Suprapubic skin (tissue), 4 donors: ENCODE measurements at regions not wholly inside any gene's neighbourhood (a gene's known extent, or its start where the extent isn't known, plus 50 kb on each side); places are given as distances from the start of the nearest gene placed in this dataset.

ENCODE experiments used
- DNase-seq, 2 donors: peaks; one replicate each; pipeline ENCODE4 v3.0.0-alpha.2; 2019; ENCODE audit warnings: low spot score in 2 of 2
- H3K27ac ChIP-seq: fragments of 200-600 bp; sonication (generic); one replicate; pipeline ENCODE4 v1.5.1; 2019
- H3K27me3 ChIP-seq: fragments of 200-600 bp; sonication (generic); one replicate; pipeline ENCODE4 v1.5.1; 2019
- H3K36me3 ChIP-seq: fragments of 200-600 bp; sonication (generic); one replicate; pipeline ENCODE4 v1.5.1; 2019
- H3K4me1 ChIP-seq: fragments of 200-600 bp; sonication (generic); one replicate; pipeline ENCODE4 v1.5.1; 2019
- H3K4me3 ChIP-seq: fragments of 200-600 bp; sonication (generic); one replicate; pipeline ENCODE4 v1.5.1; 2019; ENCODE audit warnings: mild to moderate bottlenecking
- H3K9me3 ChIP-seq: fragments of 200-600 bp; sonication (generic); one replicate; pipeline ENCODE4 v1.5.1; 2019
- EP300 ChIP-seq: sonication (generic); formaldehyde crosslinking; IDR thresholded peaks from one replicate; pipeline ENCODE4 v1.6.1; 2017; ENCODE audit warnings: antibody characterized with exemption
- POLR2A ChIP-seq, 2 donors: fragments of 450-650 bp; IDR thresholded peaks; one replicate each; pipeline ENCODE4 v1.6.1; 2017; ENCODE audit warnings: antibody characterized with exemption in 2 of 2, mild to moderate bottlenecking in 2 of 2, moderate library complexity in 2 of 2
- POLR2AphosphoS5 ChIP-seq, 3 donors: sonication (generic); formaldehyde crosslinking; IDR thresholded peaks; one replicate each; pipeline ENCODE4 v1.6.1; 2017; ENCODE audit warnings: antibody characterized with exemption in 3 of 3
- WGBS: methylation state at CpG from one replicate; pipeline ENCODE4 v1.1.5; 2018; 5-methylcytosine and 5-hydroxymethylcytosine counted together
- TF ChIP-seq, protein P1 (sequence below), 2 donors: fragments of 200-600 bp in 1 of 2; fragments of 450-650 bp in 1 of 2; sonication (generic) in 1 of 2; IDR thresholded peaks; one replicate each; pipeline ENCODE4 v1.5.1; 2016 to 2019; ENCODE audit warnings: antibody characterized with exemption in 2 of 2, mild to moderate bottlenecking in 1 of 2, moderate library complexity in 1 of 2

DNA sequence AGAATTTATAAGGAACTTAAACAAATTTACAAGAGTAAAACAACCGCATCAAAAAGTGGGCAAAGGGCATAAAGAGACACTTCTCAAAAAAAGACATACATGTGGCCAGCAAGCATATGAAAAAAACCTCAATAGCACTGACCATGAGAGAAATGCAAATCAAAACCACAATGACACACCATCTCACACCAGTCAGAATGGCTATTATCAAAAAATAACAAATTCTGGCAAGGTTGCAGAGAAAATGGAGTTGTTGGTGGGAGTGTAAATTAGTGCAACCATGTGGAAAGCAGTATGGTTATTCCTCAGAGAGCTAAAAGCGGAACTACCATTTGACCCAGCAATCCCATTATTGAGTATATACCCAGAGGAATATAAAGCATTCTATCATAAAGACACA lies 866.8 kb upstream of the TENM4 start:
- DNase-seq: no peak
- H3K27me3 ChIP-seq: no peaks in the 10 kb centered on the region
- WGBS: 98% methylated on average over 2 of the region's 2 CpGs

GRCh38 chr11:80297858-80298632 lies 857.2 kb upstream of the TENM4 start:
- DNase-seq: no peak
- H3K27me3 ChIP-seq: no peaks in the 10 kb centered on the region
- no peak overlapping the region for H3K4me3 ChIP-seq
- WGBS: 65% methylated on average over 5 of the region's 5 CpGs
- no peaks in the 10 kb centered on the region for H3K36me3 ChIP-seq
- TF ChIP-seq POLR2A (IDR thresholded peaks at IDR 0.05) (no peak), EP300 (no peak), POLR2AphosphoS5 (IDR thresholded peaks at IDR 0.05) (no peak)
- TF ChIP-seq, protein P1, sequence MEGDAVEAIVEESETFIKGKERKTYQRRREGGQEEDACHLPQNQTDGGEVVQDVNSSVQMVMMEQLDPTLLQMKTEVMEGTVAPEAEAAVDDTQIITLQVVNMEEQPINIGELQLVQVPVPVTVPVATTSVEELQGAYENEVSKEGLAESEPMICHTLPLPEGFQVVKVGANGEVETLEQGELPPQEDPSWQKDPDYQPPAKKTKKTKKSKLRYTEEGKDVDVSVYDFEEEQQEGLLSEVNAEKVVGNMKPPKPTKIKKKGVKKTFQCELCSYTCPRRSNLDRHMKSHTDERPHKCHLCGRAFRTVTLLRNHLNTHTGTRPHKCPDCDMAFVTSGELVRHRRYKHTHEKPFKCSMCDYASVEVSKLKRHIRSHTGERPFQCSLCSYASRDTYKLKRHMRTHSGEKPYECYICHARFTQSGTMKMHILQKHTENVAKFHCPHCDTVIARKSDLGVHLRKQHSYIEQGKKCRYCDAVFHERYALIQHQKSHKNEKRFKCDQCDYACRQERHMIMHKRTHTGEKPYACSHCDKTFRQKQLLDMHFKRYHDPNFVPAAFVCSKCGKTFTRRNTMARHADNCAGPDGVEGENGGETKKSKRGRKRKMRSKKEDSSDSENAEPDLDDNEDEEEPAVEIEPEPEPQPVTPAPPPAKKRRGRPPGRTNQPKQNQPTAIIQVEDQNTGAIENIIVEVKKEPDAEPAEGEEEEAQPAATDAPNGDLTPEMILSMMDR (IDR thresholded peaks at IDR 0.05): no peak
- no peaks in the 10 kb centered on the region for H3K4me1 ChIP-seq
- no peak overlapping the region for H3K27ac ChIP-seq
- H3K9me3 ChIP-seq: no peaks in the 10 kb centered on the region

More for the DNA sequence above, 866.8 kb upstream of the TENM4 start:
- no peaks in the 10 kb centered on the region for H3K4me1 ChIP-seq
- TF ChIP-seq EP300 (no peak), POLR2A (IDR thresholded peaks at IDR 0.05) (no peak), POLR2AphosphoS5 (IDR thresholded peaks at IDR 0.05) (no peak)
- TF ChIP-seq, protein P1 (IDR thresholded peaks at IDR 0.05): no peak
- no peak overlapping the region for H3K4me3 ChIP-seq
- H3K9me3 ChIP-seq: no peaks in the 10 kb centered on the region
- no peaks in the 10 kb centered on the region for H3K36me3 ChIP-seq
- H3K27ac ChIP-seq: no peak overlapping the region

DNA sequence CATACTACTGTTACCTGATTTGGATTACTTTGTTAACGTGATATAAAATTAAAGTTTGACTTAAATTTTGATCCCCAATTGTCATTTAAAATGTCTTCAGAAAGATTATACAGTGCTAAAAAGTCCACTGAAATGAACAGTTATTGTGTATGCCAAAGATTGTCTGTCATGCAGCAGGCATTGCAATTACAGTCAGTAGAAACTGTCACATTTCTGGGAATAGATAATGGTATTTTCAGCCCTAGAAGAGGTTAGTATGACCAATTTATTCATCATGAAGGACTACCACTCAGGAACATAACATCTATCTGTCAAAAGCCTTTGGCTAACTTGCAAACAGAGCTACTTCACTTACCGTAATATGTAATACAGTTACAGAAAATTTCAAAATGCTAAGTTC lies 852.5 kb upstream of the TENM4 start:
- DNase-seq: no peak
- no peaks in the 10 kb centered on the region for H3K36me3 ChIP-seq
- no peaks in the 10 kb centered on the region for H3K9me3 ChIP-seq
- no peak overlapping the region for H3K4me3 ChIP-seq
- TF ChIP-seq, protein P1 (IDR thresholded peaks at IDR 0.05): no peak
- no peak for TF ChIP-seq EP300
- TF ChIP-seq POLR2AphosphoS5 (IDR thresholded peaks at IDR 0.05): no peak
- TF ChIP-seq POLR2A (IDR thresholded peaks at IDR 0.05): no peak
- 87% methylated on average over 2 of the region's 2 CpGs for WGBS
- H3K27ac ChIP-seq: no peak overlapping the region
- no peaks in the 10 kb centered on the region for H3K4me1 ChIP-seq
- H3K27me3 ChIP-seq: no peaks in the 10 kb centered on the region

GRCh38 chr11:80284946-80285785 lies 844.3 kb upstream of the TENM4 start:
- H3K4me3 ChIP-seq: no peak overlapping the region
- H3K27me3 ChIP-seq: no peaks in the 10 kb centered on the region
- TF ChIP-seq POLR2A (IDR thresholded peaks at IDR 0.05): no peak
- TF ChIP-seq EP300: no peak
- TF ChIP-seq POLR2AphosphoS5 (IDR thresholded peaks at IDR 0.05): no peak
- TF ChIP-seq, protein P1 (IDR thresholded peaks at IDR 0.05): no peak
- H3K4me1 ChIP-seq: peaks cover 7% of the 10 kb centered on the region
- WGBS: 65% methylated on average over 3 of the region's 3 CpGs
- no peak for DNase-seq
- no peaks in the 10 kb centered on the region for H3K36me3 ChIP-seq
- no peak overlapping the region for H3K27ac ChIP-seq
- H3K9me3 ChIP-seq: no peaks in the 10 kb centered on the region

- no peak for TF ChIP-seq POLR2A (IDR thresholded peaks at IDR 0.05)
- TF ChIP-seq EP300: no peak
- TF ChIP-seq, protein P1 (IDR thresholded peaks at IDR 0.05): no peak
- TF ChIP-seq POLR2AphosphoS5 (IDR thresholded peaks at IDR 0.05): no peak
- Histone ChIP-seq H3K9me3 (no peaks in the 10 kb centered on the region), H3K27me3 (no peaks in the 10 kb centered on the region), H3K4me3 (no peak overlapping the region), H3K36me3 (no peaks in the 10 kb centered on the region), H3K27ac (no peak overlapping the region), H3K4me1 (peaks cover 7% of the 10 kb centered on the region)
- 72% methylated on average over 2 of the region's 2 CpGs for WGBS
- DNase-seq: no peak
Observed at GRCh38 chr11:80282643-80283042, 841.8 kb upstream of the TENM4 start.
